ENCODE measurements at regions not wholly inside any gene's neighbourhood (a gene's known extent, or its start where the extent isn't known, plus 50 kb on each side); places are given as distances from the start of the nearest gene placed in this dataset.

- TF ChIP-seq CTCF (IDR thresholded peaks at IDR 0.05), result no peak
- TF ChIP-seq POLR2A (IDR thresholded peaks at IDR 0.05), result no peak
- TF ChIP-seq POLR2AphosphoS5 (IDR thresholded peaks at IDR 0.05), result no peak
Observed at GRCh38 chr11:71358963-71359567, 89.1 kb downstream of the DHCR7 start.

All from upper lobe of left lung (tissue), 4 donors.